AG04450 (cell line): ENCODE measurements at regions not wholly inside any gene's neighbourhood (a gene's known extent, or its start where the extent isn't known, plus 50 kb on each side); places are given as distances from the start of the nearest gene placed in this dataset.

Source experiments
- CTCF ChIA-PET: fragments of 300-600, 350-600 bp; formaldehyde crosslinking; extraction: SDS; loops from one replicate; lab custom pipeline; 2022; ENCODE audit warnings: antibody characterized with exemption, inconsistent platforms; lab: Charles Lee
- POLR2A ChIA-PET: fragments of 350-600 bp; formaldehyde crosslinking; extraction: SDS; loops from one replicate; lab custom pipeline; 2021; ENCODE audit warnings: antibody characterized with exemption, inconsistent platforms; lab: Yijun Ruan, JAX
- DNase-seq: peaks from one replicate; pipeline ENCODE4 v3.0.0-alpha.2; 2011; ENCODE audit warnings: low read depth, low spot score
- H3K27ac ChIP-seq: one replicate; pipeline ENCODE4 v1.5.1; 2012; ENCODE audit warnings: low read depth, low read length, control low read depth
- H3K27me3 ChIP-seq: one replicate; pipeline ENCODE4 v1.6.0; 2012; ENCODE audit warnings: low read length; ENCODE audit not compliant: control insufficient read depth, insufficient read depth
- H3K4me3 ChIP-seq: 2 replicates; pipeline ENCODE4 v1.5.1; 2011; ENCODE audit warnings: mild to moderate bottlenecking, low read depth, low read length, control low read depth
- H3K9me3 ChIP-seq: 2 replicates; pipeline ENCODE4 v1.5.1; 2012; ENCODE audit warnings: low read length; ENCODE audit not compliant: control insufficient read depth, insufficient read depth
- TF ChIP-seq, protein P1 (sequence below): IDR thresholded peaks from 2 replicates; pipeline ENCODE4 v1.5.1; 2011; ENCODE audit warnings: low read depth, low read length, control low read depth, inconsistent platforms

DNA sequence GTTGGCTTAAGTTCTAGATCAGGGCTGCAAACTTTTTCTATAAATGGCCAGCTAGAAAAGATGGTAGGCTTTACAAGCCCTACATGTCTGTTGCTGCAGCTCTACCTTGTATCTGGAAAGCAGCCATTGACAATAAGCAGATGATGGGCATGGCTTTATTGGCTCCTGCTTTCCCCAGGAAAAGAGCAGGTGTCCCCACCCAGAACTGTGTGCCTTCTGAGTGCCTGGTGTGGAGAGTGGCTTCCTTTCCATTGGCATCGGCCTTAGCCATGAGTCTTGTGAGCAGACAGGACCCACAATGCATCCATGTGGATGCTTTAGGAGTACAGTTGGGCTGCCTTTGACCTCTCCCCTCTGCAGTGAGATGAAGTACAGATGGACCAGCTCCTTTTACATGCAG, 120.2 kb downstream of the CD8B2 start:
- TF ChIP-seq, protein P1, sequence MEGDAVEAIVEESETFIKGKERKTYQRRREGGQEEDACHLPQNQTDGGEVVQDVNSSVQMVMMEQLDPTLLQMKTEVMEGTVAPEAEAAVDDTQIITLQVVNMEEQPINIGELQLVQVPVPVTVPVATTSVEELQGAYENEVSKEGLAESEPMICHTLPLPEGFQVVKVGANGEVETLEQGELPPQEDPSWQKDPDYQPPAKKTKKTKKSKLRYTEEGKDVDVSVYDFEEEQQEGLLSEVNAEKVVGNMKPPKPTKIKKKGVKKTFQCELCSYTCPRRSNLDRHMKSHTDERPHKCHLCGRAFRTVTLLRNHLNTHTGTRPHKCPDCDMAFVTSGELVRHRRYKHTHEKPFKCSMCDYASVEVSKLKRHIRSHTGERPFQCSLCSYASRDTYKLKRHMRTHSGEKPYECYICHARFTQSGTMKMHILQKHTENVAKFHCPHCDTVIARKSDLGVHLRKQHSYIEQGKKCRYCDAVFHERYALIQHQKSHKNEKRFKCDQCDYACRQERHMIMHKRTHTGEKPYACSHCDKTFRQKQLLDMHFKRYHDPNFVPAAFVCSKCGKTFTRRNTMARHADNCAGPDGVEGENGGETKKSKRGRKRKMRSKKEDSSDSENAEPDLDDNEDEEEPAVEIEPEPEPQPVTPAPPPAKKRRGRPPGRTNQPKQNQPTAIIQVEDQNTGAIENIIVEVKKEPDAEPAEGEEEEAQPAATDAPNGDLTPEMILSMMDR, result no peak
- no peak for DNase-seq
- POLR2A ChIA-PET, result no interaction called here
- Histone ChIP-seq H3K27me3 (no peaks in the 10 kb centered on the region), H3K9me3 (no peaks in the 10 kb centered on the region), H3K4me3 (no peak overlapping the region), H3K27ac (no peak overlapping the region)
- CTCF ChIA-PET, result no interaction called here

DNA sequence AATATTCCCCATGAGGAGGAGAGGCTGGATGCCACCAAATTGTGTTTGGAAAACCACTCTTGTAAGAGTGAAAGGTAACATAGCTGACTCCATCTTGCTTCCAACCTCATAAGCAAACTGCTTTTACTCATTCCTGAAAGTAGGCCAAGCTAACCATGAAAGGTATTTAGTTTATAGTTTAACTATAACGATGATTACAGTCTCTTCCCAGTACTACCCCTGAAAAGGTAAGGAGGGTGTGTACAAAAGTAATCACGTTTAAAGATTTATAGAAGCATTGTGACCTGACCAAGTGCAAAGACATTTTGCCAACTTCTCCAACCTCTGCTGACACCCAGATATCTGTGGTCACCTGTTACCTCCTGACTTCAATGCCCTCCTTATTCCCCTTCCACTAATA, 122.6 kb downstream of the CD8B2 start:
- CTCF ChIA-PET, result no interaction called here
- Histone ChIP-seq H3K27ac (no peak overlapping the region), H3K27me3 (no peaks in the 10 kb centered on the region), H3K9me3 (no peaks in the 10 kb centered on the region), H3K4me3 (no peak overlapping the region)
- TF ChIP-seq, protein P1, result no peak
- POLR2A ChIA-PET, result no interaction called here
- DNase-seq, result no peak

DNA sequence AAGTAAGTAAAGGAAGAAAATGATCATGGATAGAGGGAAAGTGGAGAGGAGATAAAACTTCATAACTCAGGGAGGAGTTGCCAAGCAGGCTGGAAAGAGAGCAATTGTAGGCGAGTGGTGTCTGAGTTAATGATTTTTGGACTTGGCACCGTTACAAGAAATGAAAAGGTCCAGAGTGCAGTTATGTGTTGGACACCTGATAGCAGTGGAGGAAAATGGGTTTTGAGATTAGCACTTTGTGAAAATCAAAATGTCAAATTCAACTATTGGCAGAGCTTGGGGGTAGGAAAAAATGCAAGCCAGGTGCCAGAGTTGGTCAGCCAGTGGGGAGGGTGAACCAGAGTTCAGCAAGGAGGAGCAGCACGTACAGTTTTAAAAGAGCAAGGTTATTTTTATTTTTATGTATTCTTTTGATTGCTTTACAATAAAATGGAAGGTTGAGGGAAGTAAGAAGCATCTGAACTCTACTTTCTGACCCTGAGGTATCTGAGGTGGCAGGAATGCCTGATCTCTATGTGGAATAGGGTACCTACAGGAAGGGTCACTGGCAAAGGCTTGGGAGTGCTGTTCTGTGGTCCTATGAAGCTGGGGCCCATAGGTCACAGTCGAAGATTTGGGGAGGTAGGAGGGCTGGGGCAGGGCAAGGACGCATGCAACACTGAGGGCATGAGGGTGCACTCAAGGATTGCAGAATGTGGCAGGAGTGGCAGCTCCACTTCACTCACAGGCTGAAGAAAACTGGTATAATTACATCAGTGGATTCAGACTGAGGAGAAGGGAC, 127.5 kb downstream of the CD8B2 start:
- ChIA-PET CTCF (no interaction called here), POLR2A (no interaction called here)
- TF ChIP-seq, protein P1, result no peak
- H3K4me3 ChIP-seq, result no peak overlapping the region
- H3K9me3 ChIP-seq, result no peaks in the 10 kb centered on the region
- no peak overlapping the region for H3K27ac ChIP-seq
- DNase-seq, result no peak
- no peaks in the 10 kb centered on the region for H3K27me3 ChIP-seq

DNA sequence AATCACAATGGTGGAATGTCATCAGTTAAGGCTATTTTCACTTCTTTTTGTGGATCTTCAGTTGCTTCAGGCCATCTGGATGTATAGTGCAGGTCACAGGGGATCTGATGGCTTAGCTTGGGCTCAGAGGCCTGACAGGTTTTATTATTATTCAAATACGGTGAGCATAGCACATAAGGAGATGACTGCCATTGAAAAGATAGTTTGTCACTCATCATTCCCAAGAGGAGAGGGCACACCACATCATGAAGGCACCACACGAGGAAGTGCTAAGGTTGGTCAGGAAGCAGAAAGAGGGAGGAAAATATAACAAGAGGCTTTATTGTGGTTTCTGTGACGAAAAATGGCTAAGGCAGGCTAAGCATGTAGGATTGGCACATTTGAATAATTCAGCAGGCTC, 131.4 kb downstream of the CD8B2 start:
- Histone ChIP-seq H3K27me3 (no peaks in the 10 kb centered on the region), H3K9me3 (no peaks in the 10 kb centered on the region), H3K4me3 (no peak overlapping the region), H3K27ac (no peak overlapping the region)
- TF ChIP-seq, protein P1, result no peak
- DNase-seq, result no peak
- ChIA-PET CTCF (no interaction called here), POLR2A (no interaction called here)

DNA sequence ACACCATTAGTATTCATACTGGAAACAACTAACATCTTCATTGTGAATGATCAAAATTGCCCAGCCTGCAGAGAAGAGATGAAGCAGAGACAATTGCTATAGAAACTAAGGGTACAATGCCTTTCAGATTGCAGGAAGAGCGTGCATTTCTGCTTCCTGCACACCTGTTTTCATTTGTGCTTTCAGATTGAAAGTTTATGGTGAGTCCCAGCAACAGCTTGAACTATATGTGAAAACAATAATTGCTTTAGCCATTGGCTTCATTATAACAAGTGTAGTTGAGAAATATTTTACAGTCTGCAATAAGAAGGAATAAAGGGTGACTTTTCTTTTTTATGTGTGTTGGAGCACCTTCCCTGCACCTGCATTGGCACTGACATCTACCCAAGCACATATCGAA, 136.3 kb downstream of the CD8B2 start:
- POLR2A ChIA-PET, result no interaction called here
- no peak for DNase-seq
- TF ChIP-seq, protein P1, result no peak
- H3K9me3 ChIP-seq, result peaks cover 3% of the 10 kb centered on the region; the same call in 1 of the 2 replicates
- H3K27ac ChIP-seq, result no peak overlapping the region
- no peaks in the 10 kb centered on the region for H3K27me3 ChIP-seq
- H3K4me3 ChIP-seq, result no peak overlapping the region
- CTCF ChIA-PET, result no interaction called here
